Body of pancreas (tissue), 4 donors: ENCODE measurements at regions not wholly inside any gene's neighbourhood (a gene's known extent, or its start where the extent isn't known, plus 50 kb on each side); places are given as distances from the start of the nearest gene placed in this dataset.

Experiments used
- CTCF ChIP-seq, 7 experiments: fragments of 450-650 bp in 4 of 7; fragments of 200-600 bp in 3 of 7; sonication (generic) in 3 of 7; IDR thresholded peaks; one replicate each; pipeline ENCODE4 v1.5.1; 2016 to 2019; ENCODE audit warnings: antibody characterized with exemption in 7 of 7
- POLR2A ChIP-seq, 3 donors: fragments of 450-650 bp; IDR thresholded peaks; one replicate each; pipeline ENCODE4 v1.6.1; 2016; ENCODE audit warnings: antibody characterized with exemption in 3 of 3, mild to moderate bottlenecking in 2 of 3

- TF ChIP-seq CTCF (IDR thresholded peaks at IDR 0.05) (no peak), POLR2A (IDR thresholded peaks at IDR 0.05) (no peak)
These were observed 103.8 kb upstream of the AKR1E2 start for GRCh38 chr10:4721999-4722753.
